Panc1 (cell line): ENCODE measurements at regions not wholly inside any gene's neighbourhood (a gene's known extent, or its start where the extent isn't known, plus 50 kb on each side); places are given as distances from the start of the nearest gene placed in this dataset.

Experiments
- ATAC-seq: fragments of 200-7000 bp; cut with Tn5 transposase; 2 replicates; pipeline ENCODE4 v1.9.1; 2020; ENCODE audit warnings: mild to moderate bottlenecking, moderate library complexity
- BruUV-seq: library from RNA; stranded (reverse); fragments of 400-500 nt; replicated peaks from 2 replicates; lab custom pipeline; 2021; lab: Mats Ljungman, UMichigan
- CTCF ChIA-PET: fragments of 300-600 bp; sonication (Branson Sonifier 250); formaldehyde crosslinking; loops from one replicate; lab custom pipeline; 2022; ENCODE audit warnings: antibody characterized with exemption; lab: Charles Lee
- POLR2A ChIA-PET: fragments of 300-600 bp; sonication (Branson Sonifier 250); formaldehyde crosslinking; loops from one replicate; lab custom pipeline; 2022; ENCODE audit warnings: antibody characterized with exemption; lab: Charles Lee
- DNase-seq: peaks from one replicate; pipeline ENCODE4 v3.0.0-alpha.2; 2010; ENCODE audit warnings: low read depth, low spot score
- H3K27ac ChIP-seq: 2 replicates; pipeline ENCODE4 v1.5.1; 2011; ENCODE audit warnings: mild to moderate bottlenecking, low read length, inconsistent platforms
- H3K27me3 ChIP-seq: fragments of 200-500 bp; sonication (Bioruptor generic); 2 replicates; pipeline ENCODE4 v1.6.0; 2014; ENCODE audit warnings: low read length, inconsistent platforms; ENCODE audit not compliant: control insufficient read depth, insufficient read depth
- H3K36me3 ChIP-seq: fragments of 200-500 bp; sonication (Bioruptor generic); 2 replicates; pipeline ENCODE4 v1.5.1; 2014; ENCODE audit warnings: inconsistent platforms, mild to moderate bottlenecking, low read length, moderate library complexity; ENCODE audit not compliant: control insufficient read depth, insufficient read depth
- H3K4me1 ChIP-seq: 2 replicates; pipeline ENCODE4 v1.5.1; 2011; ENCODE audit warnings: inconsistent platforms, mild to moderate bottlenecking, low read length, moderate library complexity; ENCODE audit not compliant: control insufficient read depth, insufficient read depth
- H3K4me3 ChIP-seq, 2 experiments: 2 replicates each; pipeline ENCODE4 v1.5.1; 2011 to 2012; ENCODE audit warnings: low read depth in 2 of 2, low read length in 2 of 2, mild to moderate bottlenecking in 2 of 2, inconsistent platforms in 1 of 2, moderate library complexity in 1 of 2
- H3K9me3 ChIP-seq: fragments of 200-500 bp; sonication (Bioruptor generic); 2 replicates; pipeline ENCODE4 v1.5.1; 2014; ENCODE audit warnings: low read depth, mild to moderate bottlenecking, inconsistent platforms, low read length, moderate library complexity; ENCODE audit not compliant: control insufficient read depth, insufficient read depth
- POLR2AphosphoS5 ChIP-seq: IDR thresholded peaks from 2 replicates; pipeline ENCODE4 v1.6.1; 2012; ENCODE audit warnings: mild to moderate bottlenecking, low read depth, low read length, moderate library complexity
- SIN3A ChIP-seq: IDR thresholded peaks from 2 replicates; pipeline ENCODE4 v1.6.1; 2012; ENCODE audit warnings: low read depth, mild to moderate bottlenecking, low read length, moderate library complexity, borderline replicate concordance; ENCODE audit not compliant: insufficient read depth
- TCF7L2 ChIP-seq: IDR thresholded peaks from 2 replicates; pipeline ENCODE4 v1.6.1; 2011; ENCODE audit warnings: mild to moderate bottlenecking, low read depth, low read length, inconsistent platforms
- in situ Hi-C: cut with HindIII; loops from 2 replicates; pipeline ENCODE4 v1.10.0; 2016; ENCODE audit warnings: low sequenced_read_pairs, low pct_unique_long_range_greater_than_20kb
- intact Hi-C: fragments of 100-400 bp; cut with micrococcal nuclease; formaldehyde crosslinking; loops from one replicate; pipeline ENCODE4 v1.10.0; 2022; ENCODE audit not compliant: unreplicated experiment
- TF ChIP-seq, protein P1 (sequence below): fragments of 450-650 bp; IDR thresholded peaks from 2 replicates; pipeline ENCODE4 v1.5.1; 2017; ENCODE audit warnings: mild to moderate bottlenecking
- TF ChIP-seq, protein P2 (sequence below), 2 experiments: IDR thresholded peaks; 2 replicates each; pipeline ENCODE4 v1.6.1; 2011 to 2012; ENCODE audit warnings: low read depth in 2 of 2, control low read depth in 1 of 2, low read length in 1 of 2, mild to moderate bottlenecking in 1 of 2, moderate library complexity in 1 of 2; ENCODE audit not compliant: insufficient read depth in 1 of 2

DNA sequence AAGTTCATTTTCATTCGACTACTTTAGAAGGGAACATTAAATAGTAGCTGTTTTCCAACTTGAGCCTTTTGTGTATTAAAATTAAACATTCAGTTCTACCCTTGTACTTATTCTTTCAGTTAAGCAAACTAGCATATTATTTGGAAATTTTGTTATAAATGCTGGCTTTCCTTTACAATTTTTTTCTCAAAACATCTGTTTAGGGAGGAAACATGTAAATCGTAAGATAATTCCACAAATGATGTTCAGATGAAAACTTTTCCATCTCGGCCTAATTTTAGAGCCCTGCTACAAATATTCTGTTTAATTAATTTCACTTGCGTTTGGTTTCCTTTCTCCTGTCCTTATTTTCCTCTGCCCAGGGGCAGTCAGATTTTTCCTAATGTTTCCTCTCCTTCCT is 476.2 kb upstream of the RGMA start:
- H3K36me3 ChIP-seq: no peaks in the 10 kb centered on the region
- H3K27ac ChIP-seq: no peak overlapping the region
- H3K4me1 ChIP-seq: no peaks in the 10 kb centered on the region
- in situ Hi-C loops (no loop called here), intact Hi-C loops (no loop called here)
- BruUV-seq: no TSS peak
- no peak for TF ChIP-seq SIN3A
- TF ChIP-seq TCF7L2: no peak
- TF ChIP-seq, protein P1, sequence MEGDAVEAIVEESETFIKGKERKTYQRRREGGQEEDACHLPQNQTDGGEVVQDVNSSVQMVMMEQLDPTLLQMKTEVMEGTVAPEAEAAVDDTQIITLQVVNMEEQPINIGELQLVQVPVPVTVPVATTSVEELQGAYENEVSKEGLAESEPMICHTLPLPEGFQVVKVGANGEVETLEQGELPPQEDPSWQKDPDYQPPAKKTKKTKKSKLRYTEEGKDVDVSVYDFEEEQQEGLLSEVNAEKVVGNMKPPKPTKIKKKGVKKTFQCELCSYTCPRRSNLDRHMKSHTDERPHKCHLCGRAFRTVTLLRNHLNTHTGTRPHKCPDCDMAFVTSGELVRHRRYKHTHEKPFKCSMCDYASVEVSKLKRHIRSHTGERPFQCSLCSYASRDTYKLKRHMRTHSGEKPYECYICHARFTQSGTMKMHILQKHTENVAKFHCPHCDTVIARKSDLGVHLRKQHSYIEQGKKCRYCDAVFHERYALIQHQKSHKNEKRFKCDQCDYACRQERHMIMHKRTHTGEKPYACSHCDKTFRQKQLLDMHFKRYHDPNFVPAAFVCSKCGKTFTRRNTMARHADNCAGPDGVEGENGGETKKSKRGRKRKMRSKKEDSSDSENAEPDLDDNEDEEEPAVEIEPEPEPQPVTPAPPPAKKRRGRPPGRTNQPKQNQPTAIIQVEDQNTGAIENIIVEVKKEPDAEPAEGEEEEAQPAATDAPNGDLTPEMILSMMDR: no peak
- TF ChIP-seq, protein P2, sequence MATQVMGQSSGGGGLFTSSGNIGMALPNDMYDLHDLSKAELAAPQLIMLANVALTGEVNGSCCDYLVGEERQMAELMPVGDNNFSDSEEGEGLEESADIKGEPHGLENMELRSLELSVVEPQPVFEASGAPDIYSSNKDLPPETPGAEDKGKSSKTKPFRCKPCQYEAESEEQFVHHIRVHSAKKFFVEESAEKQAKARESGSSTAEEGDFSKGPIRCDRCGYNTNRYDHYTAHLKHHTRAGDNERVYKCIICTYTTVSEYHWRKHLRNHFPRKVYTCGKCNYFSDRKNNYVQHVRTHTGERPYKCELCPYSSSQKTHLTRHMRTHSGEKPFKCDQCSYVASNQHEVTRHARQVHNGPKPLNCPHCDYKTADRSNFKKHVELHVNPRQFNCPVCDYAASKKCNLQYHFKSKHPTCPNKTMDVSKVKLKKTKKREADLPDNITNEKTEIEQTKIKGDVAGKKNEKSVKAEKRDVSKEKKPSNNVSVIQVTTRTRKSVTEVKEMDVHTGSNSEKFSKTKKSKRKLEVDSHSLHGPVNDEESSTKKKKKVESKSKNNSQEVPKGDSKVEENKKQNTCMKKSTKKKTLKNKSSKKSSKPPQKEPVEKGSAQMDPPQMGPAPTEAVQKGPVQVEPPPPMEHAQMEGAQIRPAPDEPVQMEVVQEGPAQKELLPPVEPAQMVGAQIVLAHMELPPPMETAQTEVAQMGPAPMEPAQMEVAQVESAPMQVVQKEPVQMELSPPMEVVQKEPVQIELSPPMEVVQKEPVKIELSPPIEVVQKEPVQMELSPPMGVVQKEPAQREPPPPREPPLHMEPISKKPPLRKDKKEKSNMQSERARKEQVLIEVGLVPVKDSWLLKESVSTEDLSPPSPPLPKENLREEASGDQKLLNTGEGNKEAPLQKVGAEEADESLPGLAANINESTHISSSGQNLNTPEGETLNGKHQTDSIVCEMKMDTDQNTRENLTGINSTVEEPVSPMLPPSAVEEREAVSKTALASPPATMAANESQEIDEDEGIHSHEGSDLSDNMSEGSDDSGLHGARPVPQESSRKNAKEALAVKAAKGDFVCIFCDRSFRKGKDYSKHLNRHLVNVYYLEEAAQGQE (IDR thresholded peaks at IDR 0.05; ENCODE audit: insufficient read depth in 1 of 2, low read depth in 2 of 2, low read length in 1 of 2): no peak
- TF ChIP-seq POLR2AphosphoS5: no peak
- ChIA-PET CTCF (no interaction called here), POLR2A (no interaction called here)
- H3K9me3 ChIP-seq: no peaks in the 10 kb centered on the region
- ATAC-seq: no peak
- no peak for DNase-seq
- no peak overlapping the region for H3K4me3 ChIP-seq
- H3K27me3 ChIP-seq: no peaks in the 10 kb centered on the region

DNA sequence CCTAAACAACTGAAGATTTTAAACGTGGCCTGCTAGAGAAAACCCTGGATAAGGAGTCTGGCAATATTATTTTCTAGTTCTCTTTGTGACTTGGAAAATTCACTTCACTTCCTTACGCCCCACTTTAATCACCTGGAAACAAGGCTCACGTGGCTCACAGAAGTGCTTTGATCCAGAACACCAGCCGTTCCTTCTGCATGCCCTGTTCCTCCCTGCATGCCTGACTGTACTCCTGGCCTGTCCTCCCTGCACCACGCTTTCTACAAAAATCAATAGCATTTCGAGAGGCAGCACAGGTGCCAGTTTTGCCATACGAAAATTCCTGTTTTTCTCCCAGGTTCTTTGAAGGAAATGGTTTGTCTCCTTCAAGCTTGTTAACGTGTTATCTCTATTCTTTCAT is 474.2 kb upstream of the RGMA start:
- DNase-seq (no peak), ATAC-seq (no peak)
- TF ChIP-seq SIN3A (no peak), POLR2AphosphoS5 (no peak)
- no peak overlapping the region for H3K27ac ChIP-seq
- no TSS peak for BruUV-seq
- H3K36me3 ChIP-seq: no peaks in the 10 kb centered on the region
- in situ Hi-C loops (no loop called here), intact Hi-C loops (no loop called here)
- H3K9me3 ChIP-seq: no peaks in the 10 kb centered on the region
- H3K4me1 ChIP-seq: no peaks in the 10 kb centered on the region
- POLR2A ChIA-PET: no interaction called here
- no peaks in the 10 kb centered on the region for H3K27me3 ChIP-seq
- H3K4me3 ChIP-seq: no peak overlapping the region
- CTCF ChIA-PET: no interaction called here

DNA sequence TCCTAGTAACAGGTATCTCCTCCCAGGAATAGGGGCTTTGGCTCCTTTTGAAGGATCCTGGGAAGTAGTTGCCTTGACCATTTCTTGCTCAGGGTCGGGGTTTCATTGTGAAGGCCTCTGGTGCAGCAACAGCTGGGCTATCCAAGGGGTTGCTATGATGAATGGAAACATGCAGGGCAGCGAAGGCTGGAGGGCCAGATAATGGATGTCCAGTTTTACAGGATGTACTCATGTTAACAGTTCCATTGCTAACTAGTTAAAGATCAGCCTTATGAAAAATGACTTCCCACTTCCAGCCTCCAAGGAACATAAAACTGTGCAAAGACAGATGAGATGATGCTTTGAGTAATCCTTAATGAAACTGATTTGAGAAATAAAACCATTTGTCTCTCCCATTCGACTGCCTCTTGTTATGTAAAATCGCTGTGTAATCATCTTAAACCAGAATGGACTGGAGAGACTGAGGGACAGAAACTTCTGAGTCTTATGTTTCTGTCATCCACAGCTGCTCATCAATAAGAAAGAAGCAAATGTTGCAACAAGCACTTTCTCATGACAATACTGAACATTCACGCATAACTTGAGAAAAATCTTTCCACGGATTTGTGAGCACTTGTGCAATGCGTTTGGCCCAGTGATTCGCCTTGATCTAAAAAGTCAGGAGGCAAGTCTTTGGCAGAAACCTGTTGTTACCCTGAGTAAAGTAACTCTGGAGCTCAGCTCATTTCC is 473.5 kb upstream of the RGMA start:
- no peak for TF ChIP-seq POLR2AphosphoS5
- TF ChIP-seq, protein P1: no peak
- no peak for TF ChIP-seq TCF7L2
- TF ChIP-seq SIN3A: no peak
- Histone ChIP-seq H3K27ac (no peak overlapping the region), H3K36me3 (no peaks in the 10 kb centered on the region), H3K9me3 (no peaks in the 10 kb centered on the region), H3K4me1 (no peaks in the 10 kb centered on the region), H3K27me3 (no peaks in the 10 kb centered on the region), H3K4me3 (no peak overlapping the region)
- ChIA-PET CTCF (no interaction called here), POLR2A (no interaction called here)
- ATAC-seq (no peak), DNase-seq (no peak)
- no TSS peak for BruUV-seq
- intact Hi-C loops (no loop called here), in situ Hi-C loops (no loop called here)
